CD4-positive, alpha-beta T cell treated with Interleukin-17A for 4 hours (primary cell): ENCODE measurements at regions not wholly inside any gene's neighbourhood (a gene's known extent, or its start where the extent isn't known, plus 50 kb on each side); places are given as distances from the start of the nearest gene placed in this dataset.

Source experiments
- DNase-seq: peaks from one replicate; pipeline ENCODE4 v3.0.0-alpha.2; 2020; ENCODE audit warnings: mixed read lengths

GRCh38 chr3:159631226-159631625 is 357.4 kb upstream of the IL12A start:
- DNase-seq, result no peak

- no peak for DNase-seq
These were observed 356.5 kb upstream of the IL12A start for GRCh38 chr3:159632128-159632527.

GRCh38 chr3:159632851-159633250 is 355.8 kb upstream of the IL12A start:
- DNase-seq, result no peak

- no peak for DNase-seq
These were observed 354.2 kb upstream of the IL12A start for GRCh38 chr3:159634483-159634882.

- DNase-seq, result no peak
These were observed 353.5 kb upstream of the IL12A start for GRCh38 chr3:159635047-159635641.

- no peak for DNase-seq
These were observed 350.6 kb upstream of the IL12A start for GRCh38 chr3:159637883-159638542.

- no peak for DNase-seq
These were observed 348.4 kb upstream of the IL12A start for GRCh38 chr3:159640225-159640624.

GRCh38 chr3:159643406-159643805 is 345.2 kb upstream of the IL12A start:
- DNase-seq, result no peak

- DNase-seq, result no peak
These were observed 342.8 kb upstream of the IL12A start for GRCh38 chr3:159645874-159646273.

GRCh38 chr3:159649951-159650350 is 338.7 kb upstream of the IL12A start:
- no peak for DNase-seq

- DNase-seq, result no peak
These were observed 337.9 kb upstream of the IL12A start for GRCh38 chr3:159650726-159651125.

GRCh38 chr3:159652452-159652851 is 336.2 kb upstream of the IL12A start:
- no peak for DNase-seq

- no peak for DNase-seq
These were observed 334.2 kb upstream of the IL12A start for GRCh38 chr3:159654183-159655134.

GRCh38 chr3:159655202-159655601 is 333.4 kb upstream of the IL12A start:
- DNase-seq, result no peak

GRCh38 chr3:159657176-159657575 is 331.5 kb upstream of the IL12A start:
- no peak for DNase-seq

GRCh38 chr3:159657629-159658028 is 331.0 kb upstream of the IL12A start:
- no peak for DNase-seq

GRCh38 chr3:159660326-159660725 is 328.3 kb upstream of the IL12A start:
- DNase-seq, result no peak

- no peak for DNase-seq
These were observed 327.7 kb upstream of the IL12A start for GRCh38 chr3:159660901-159661300.

GRCh38 chr3:159662549-159662948 is 326.1 kb upstream of the IL12A start:
- no peak for DNase-seq

- no peak for DNase-seq
These were observed 324.6 kb upstream of the IL12A start for GRCh38 chr3:159664006-159664405.

GRCh38 chr3:159664653-159665052 is 324.0 kb upstream of the IL12A start:
- no peak for DNase-seq

GRCh38 chr3:159667261-159667660 is 321.4 kb upstream of the IL12A start:
- no peak for DNase-seq

GRCh38 chr3:159668461-159668860 is 320.2 kb upstream of the IL12A start:
- DNase-seq, result no peak

GRCh38 chr3:159668990-159669476 is 319.6 kb upstream of the IL12A start:
- DNase-seq, result no peak
